ENCODE measurements at regions not wholly inside any gene's neighbourhood (a gene's known extent, or its start where the extent isn't known, plus 50 kb on each side); places are given as distances from the start of the nearest gene placed in this dataset.
A peak's percentile ranks its signal among the peaks of the same experiment; 100 is the strongest.
"Not testable (repeated sequence)": the region's sequence is repeated elsewhere in the genome, so short reads cannot be mapped to it uniquely, and the experiment has no call there.

DNA sequence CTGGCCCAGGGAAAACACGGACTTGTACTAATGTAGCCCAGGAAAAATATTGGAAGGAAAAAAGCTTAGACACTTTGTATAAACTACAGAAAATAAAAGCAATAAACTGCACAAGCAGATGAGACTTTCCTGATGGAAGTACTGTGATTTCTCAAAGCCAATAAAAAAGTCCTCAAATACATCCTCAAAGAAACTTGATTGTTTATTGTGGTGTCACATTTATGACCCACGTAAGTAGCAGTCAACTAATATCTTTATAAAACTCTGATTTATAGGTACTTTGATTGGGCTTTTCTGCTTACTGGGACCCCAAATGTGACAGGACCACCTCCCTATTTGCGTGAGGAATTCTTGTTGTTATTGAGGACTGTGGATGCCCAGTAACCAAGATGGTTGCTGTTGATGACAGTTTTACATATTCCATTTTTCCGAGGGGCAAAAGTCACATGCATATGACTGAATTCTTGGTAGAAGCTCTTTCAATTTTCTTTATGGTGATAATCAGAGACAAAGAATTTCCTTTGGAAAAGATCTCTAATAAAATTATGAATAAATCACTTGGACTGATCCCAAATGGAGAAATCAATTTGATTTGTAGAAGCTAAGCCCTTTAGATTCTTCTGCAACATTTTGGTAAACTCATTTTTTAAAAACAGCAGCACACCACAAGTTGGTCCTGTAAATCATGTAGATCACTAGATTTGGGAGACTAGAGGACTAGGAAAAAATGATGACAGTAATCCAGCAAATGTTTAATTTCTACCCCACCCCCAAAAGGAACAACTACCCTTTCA lies 159.0 kb upstream of the TSC22D2 start:
- no peak for DNase-seq (ENCODE audit: low read depth in 2 of 3, low spot score in 2 of 3)

DNA sequence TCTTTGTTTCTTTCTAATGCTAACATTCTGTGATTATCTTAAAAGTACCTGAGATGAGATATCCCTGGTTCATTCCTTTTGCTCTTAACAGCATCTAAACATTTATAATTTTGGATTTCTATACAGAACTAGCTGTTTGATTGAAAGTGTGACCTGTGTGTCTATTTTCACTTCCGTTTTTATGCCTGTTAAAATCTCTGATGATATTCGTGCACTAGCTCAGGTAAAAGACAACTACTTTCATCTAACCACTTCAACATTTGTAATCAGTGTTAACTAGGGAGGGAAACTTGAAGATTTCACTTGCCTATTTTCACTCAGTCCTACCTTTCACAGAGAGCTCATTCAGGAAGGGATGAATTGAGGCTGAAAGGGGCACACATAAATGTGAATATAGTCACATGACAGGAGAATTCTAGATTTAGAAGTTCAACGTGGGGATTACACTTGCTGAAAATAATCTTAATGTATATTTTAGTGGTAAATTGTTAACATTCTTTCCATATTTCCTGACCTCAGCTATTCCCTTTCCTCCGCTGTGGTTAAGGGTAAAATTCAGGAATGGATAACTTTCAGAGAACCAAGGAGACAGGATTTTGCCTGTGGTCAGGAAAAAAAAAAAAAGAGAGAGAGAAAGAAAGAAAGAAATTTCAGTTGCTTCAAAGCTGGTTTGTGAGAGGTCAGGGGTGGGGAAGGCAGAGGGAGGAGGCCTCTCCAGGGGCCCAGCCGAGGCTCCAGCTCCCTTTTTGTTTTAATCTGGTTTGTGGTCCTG lies 159.8 kb upstream of the TSC22D2 start:
- DNase-seq (ENCODE audit: low read depth in 2 of 3, low spot score in 2 of 3) = no peak

DNA sequence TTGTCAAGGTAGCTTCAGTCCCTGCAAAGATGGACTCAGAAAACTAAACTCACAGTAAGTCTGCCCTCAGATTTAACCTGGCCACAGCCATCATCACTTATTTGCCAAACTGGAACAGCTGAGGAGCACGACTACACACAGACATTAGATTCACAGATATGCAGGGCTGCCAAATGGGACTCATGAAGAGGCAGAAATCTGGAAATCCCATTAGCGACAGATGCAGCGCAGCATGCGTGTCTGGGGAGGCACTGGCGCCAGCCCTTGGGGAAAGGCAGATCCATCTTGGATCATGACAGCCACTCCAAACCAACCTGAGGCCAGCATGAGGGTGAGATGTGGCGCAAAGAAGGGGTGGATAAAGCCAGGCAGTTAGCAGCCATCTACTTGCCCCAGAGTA lies 160.7 kb upstream of the TSC22D2 start:
- DNase-seq (ENCODE audit: low read depth in 2 of 3, low spot score in 2 of 3) = no peak

DNA sequence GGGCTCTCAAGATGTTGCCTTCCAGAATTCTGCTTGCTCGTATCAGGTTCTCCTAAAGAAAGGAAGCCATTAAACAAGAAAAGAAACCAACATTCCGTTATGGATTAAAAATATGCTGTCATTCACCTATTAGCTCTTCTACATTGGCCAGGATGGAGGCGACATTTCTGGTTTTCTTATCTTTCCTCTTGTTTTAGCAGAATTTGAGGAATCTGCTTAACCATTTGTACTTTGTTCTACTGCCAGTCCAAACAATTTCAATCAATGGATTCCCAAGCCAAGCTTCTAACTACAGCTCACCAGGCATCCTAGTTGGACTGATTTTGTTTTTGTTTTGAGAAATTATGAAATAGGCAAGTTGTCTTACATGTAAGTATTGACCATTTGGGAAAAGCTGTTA lies 164.6 kb upstream of the TSC22D2 start:
- no peak for DNase-seq (ENCODE audit: low read depth in 2 of 3, low spot score in 2 of 3)

DNA sequence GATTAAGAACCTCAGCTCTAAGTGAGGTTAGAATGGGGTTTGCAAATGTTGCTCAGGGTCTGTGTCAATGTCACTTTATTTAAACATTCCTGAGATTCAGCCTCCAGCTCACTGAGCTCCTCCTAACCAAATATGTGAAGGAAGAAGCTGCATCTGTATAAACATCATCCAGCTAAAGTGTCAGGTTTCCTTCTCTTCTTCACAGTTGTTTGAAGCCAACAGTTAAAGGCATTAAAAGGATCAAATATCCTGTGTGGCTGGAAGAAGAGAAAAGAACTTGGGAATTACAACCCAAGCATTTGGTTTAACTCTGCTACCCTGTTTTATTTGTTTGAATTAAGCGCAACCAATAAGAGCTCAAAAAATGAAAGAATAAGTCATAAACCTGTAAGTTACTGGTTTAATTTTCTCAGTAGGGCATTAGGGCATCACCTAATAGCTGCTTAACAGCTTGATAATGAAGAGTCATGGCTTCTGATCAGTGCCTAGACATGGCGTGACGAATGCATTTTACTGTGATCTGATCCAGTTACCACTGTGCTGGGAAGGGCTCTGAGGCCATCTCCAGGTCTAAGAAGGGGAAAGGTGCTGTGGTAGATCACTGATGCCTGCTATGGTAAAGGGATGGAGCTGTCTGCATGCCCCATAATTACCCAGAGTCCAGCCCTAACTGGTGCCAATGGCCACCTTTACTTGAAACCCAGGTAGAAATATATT lies 165.7 kb upstream of the TSC22D2 start:
- DNase-seq (ENCODE audit: low read depth in 2 of 3, low spot score in 2 of 3) = no peak

DNA sequence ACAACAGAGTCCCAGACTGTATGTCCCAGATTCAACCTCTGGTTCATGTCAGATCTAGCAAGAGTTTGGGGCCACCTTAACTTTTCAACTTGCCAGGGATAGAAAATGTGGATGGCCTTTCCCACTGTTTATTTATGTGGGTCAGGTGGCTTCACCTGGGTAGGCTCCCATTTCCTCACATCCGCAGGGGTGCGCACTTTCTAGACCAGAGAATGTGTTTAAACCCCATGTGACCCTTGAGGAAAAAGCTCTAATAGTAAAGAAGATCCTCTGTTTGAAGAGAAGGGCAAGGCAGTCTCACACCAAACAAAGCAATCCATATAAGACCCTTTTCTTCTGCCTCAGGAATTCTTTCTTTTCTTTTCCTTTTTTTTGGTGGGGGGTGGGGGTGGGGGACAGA lies 167.2 kb upstream of the TSC22D2 start:
- no peak for DNase-seq (ENCODE audit: low read depth in 2 of 3, low spot score in 2 of 3)

DNA sequence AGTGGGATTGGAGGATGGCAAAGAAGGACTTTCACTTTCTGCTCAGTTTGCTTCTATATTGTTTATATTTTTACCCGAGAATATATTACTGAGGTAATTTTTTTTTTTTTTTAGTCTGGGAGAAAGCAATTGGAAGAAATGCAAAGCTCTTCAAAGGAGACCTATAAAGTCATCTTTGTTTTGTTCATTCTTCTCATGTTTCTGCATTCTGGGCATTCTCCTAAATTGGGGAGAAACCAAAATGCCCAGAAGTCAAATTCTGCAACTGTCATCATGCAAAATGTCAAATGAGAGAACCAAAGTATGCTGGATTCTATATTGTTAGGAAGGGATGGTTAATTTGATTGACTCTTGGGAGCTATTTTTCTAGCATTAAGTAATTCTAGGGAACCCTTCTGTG lies 168.3 kb upstream of the TSC22D2 start:
- DNase-seq (ENCODE audit: low read depth in 2 of 3, low spot score in 2 of 3) = no peak

DNA sequence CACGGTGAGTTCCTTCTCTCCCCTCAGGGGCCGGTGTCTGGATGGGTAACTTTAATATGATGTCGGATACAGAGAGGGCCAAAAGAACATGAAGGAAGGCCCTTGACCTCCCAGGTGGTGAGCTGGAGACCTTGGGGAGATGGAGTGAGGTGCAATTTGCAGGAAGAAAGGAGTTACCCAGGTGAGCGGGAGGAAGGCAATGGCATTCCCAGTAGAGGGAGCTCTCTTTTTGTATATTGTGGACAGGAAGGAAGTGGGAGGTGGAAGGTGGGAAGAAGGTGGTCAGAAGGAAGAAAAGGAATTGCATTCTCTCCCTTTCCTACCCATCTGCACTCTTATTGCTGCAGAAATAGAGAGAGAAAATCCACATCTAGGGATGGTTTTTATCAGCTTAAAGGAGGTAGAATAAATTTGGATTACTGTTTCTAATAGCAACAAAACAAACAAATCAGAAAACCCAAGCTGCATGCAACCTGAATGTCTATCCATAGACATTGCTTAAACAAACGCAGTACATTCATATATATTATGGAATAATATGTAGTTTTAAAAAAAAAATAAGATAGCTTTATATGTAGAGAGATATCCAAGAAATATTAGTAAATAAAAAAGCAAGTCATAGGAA lies 169.0 kb upstream of the TSC22D2 start:
- no peak for DNase-seq (ENCODE audit: low read depth in 2 of 3, low spot score in 2 of 3)

DNA sequence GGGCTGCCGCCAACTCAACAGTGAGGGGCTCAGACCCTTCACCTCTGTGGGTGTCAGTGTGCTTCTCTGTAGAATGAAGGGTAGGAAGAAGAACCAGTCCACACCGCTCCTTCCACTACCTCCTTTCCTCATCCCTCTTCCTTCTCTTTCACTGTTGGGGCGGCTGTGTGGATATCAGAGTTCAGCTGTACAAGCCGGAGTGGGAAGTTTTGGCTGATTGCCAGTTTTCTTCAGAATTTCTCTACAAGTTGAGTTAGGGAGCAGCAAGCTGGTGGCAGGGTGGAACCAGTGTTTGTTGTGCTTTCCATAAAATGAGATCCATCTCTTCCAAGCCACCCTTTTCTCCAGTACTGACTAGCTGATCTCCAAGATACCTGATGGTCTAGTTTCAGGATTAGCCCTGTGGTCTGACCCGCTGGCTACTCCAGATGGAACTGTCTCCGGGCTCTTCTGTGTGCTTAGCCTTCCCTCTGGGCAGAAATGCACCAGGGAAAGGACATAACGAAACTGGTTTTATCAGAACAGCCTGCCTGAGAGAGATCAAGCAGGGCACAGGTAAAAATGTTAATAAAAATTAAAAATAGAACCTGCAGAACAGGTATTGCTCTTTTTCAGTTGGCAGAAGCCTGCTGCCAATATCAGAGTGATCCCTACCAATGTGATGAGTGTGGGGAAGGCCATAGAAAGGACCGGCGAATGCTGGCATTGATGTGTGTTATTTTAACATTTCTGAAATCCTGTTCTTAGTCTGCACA lies 169.9 kb upstream of the TSC22D2 start:
- no peak for DNase-seq (ENCODE audit: low read depth in 2 of 3, low spot score in 2 of 3)

DNA sequence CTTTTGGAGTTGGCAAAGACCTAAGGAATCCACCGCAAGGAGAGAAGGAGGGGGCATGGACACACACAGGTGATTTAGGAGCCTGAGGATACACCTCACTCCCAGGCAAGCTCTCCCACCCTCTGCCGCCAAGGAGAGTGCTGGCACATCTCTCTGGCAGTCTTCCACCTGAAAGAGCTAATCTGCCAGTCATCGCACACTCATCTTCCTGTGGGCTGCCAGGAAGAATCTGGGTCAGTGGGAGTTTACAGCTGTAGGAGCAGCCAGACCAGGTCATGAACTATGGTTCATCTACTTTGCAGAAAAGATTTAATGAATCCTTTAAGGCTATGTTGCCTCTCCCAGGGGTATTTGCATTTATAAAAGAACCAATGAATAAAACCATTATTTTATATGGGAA lies 170.6 kb upstream of the TSC22D2 start:
- no peak for DNase-seq (ENCODE audit: low read depth in 2 of 3, low spot score in 2 of 3)

DNA sequence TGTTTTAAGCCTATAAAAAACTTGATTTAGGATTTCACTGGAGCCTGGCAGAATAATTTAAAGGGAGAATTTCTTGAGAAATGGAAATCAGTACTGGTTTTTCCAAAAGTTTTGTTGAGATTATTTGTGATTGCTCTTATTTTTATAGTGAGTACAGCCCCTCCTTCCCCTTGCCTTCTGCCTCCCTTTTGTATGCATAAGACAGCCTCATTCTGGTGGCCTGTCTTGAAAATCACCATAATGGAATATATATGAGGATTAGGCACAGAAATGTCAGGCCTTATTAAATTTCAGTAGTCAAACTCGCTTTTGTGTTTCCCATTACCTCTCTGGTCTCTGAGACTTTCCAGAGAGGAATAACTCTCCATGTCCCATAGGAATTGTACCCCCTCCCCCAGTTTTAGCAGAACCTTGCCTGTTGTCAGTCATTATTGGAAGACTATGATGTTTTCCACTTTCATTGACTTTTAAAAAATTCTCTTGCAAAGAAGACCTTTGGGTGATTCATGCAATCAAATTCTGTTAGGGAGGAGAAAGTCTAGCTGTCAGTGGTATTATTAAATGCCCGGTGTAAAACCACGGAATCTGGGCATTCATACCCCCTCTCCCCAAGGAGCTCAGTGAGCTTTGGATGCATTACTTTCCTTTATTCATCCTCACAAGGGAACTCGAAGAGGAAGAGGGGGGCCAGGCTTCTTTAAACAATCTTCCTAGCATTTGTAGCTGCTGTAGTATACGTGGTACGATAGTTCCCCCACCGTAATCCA lies 171.6 kb upstream of the TSC22D2 start:
- DNase-seq (ENCODE audit: low read depth in 2 of 3, low spot score in 2 of 3) = no peak

DNA sequence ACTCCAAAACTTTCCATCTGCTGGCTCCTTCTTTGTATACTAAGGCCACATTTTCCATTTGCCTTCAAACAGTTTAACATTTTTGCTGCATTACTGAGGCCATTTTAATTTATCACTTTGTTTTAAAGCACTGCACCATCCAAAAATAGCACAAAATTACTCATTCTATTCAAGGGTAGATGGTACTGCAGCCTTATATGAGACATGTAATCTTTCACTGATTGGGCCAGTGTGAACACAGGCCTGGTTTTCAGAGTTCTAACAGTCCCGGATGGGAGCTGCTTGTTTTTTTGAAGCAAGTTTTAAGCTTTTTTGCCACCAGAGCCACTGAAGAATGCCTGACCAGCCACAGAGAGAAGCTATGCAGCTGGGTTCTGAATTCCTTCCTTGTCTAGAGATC lies 172.3 kb upstream of the TSC22D2 start:
- no peak for DNase-seq (ENCODE audit: low read depth in 2 of 3, low spot score in 2 of 3)

DNA sequence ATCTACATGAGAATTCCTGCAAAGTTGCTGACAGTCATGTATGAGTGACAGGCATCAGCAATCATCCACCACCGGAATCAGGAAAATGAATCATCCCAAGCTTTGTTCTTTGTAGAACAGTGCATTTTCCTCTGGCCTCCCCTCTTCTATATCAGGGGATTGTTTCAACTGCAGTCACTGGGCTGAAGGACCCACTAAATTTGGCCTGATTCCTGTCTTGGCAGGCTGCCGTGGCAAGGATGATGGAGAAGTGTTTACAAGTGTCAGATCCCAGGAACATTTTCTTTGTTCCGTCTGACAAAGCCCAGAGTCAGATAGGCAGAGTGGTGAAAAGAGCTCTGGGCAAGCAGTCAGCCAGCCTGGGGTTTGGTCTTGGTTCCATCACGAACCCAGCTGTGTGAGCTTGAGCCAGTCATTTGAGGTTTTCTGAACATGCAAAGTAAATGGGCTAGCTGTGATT lies 175.1 kb upstream of the TSC22D2 start:
- DNase-seq (ENCODE audit: low read depth in 2 of 3, low spot score in 2 of 3) = no peak

DNA sequence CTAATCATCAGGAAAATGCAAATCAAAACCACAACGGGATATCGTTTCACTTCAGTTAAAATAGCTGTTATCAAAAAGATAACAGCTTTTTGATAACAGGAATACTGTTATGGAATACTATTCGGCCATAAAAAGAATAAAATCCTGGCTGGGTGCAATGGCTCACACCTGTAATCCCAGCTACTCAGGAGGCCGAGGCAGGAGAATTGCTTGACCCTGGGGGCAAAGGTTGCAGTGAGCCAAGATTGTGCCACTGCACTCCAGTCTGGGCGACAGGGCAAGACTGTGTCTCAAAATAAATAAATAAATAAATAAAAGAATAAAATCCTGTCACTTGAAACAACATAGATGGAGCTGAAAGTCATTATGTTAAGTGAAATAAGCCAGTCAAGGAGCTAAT lies 178.1 kb upstream of the TSC22D2 start:
- no peak for DNase-seq (ENCODE audit: low read depth in 2 of 3, low spot score in 2 of 3)

DNA sequence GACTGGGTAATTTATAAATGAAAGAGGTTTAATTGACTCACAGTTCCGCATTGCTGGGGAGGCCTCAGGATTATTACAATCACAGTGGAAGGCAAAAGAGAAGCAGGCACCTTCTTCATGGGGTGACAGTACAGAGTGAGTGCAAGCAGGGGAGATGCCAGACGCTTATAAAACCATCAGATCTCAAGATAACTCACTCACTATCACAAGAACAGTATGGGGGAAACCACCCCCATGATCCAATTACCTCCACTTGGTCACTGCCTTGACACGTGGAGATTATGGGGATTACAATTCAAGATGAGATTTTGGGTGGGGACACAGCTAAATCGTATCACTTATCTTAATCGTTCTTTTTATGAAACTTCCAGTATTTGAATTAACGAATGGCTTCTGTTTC lies 179.5 kb upstream of the TSC22D2 start:
- DNase-seq (ENCODE audit: low read depth in 2 of 3, low spot score in 2 of 3) = not testable (repeated sequence)

DNA sequence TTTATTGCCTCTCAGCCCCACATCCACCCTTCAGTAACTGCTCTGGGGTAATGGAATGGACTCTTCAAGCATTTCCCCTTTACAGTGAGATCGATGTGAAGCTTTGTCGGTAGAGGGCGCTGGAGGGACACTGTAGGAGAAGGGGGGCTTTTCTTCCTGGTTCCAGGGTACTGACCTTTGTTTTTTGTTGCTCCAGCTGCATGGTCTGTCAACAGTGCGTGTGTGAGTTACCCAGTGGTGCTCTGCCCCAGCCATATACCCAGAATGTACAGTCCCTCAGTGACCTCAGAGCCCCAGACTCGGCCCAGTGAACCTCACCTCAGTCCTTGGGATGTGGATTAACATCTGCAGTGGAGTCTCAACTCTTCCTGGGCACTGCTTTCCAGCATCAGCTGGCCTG lies 180.3 kb upstream of the TSC22D2 start:
- peak in 2 of 3 donors; percentile 71 to 90 for DNase-seq (ENCODE audit: low read depth in 2 of 3, low spot score in 2 of 3)

DNA sequence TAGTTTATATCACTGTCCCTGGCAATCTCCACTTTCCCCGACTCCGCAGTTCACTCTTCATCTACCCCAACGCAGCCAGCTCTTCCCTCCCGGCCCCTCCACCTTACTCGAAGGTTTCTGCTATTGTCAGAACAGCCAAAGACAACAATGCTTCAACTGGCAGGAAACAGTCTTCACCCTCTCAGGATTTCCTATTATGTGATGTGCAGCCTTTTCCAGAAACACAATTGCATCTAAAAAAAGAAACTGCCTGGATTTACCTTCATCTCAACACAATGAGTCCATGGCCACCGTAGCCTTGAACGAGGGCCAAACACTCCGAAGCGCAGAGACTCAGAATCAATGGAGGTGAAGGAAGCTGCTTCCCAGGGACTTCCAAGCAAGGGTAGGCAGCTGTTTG lies 182.1 kb upstream of the TSC22D2 start:
- no peak for DNase-seq (ENCODE audit: low read depth in 2 of 3, low spot score in 2 of 3)

DNA sequence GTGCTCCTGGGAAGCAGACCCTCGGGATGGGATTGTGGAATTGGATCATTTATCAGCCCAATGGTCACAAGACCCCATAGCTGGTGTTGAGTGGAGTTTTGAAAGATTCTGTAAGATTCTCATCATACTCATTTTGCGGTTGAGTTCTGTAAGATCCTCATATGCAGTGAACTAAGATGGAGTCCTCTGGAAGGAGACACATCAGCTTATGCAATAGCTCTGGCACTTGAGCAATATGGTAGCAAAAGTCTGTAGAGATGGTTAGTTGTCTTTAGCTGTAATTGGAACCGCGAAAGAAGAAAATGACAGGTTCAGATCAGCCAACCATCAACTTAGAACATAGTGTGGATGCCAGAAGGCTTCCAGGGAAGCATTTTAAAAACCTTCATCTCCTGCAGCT lies 184.5 kb upstream of the TSC22D2 start:
- DNase-seq (ENCODE audit: low read depth in 2 of 3, low spot score in 2 of 3) = no peak

DNA sequence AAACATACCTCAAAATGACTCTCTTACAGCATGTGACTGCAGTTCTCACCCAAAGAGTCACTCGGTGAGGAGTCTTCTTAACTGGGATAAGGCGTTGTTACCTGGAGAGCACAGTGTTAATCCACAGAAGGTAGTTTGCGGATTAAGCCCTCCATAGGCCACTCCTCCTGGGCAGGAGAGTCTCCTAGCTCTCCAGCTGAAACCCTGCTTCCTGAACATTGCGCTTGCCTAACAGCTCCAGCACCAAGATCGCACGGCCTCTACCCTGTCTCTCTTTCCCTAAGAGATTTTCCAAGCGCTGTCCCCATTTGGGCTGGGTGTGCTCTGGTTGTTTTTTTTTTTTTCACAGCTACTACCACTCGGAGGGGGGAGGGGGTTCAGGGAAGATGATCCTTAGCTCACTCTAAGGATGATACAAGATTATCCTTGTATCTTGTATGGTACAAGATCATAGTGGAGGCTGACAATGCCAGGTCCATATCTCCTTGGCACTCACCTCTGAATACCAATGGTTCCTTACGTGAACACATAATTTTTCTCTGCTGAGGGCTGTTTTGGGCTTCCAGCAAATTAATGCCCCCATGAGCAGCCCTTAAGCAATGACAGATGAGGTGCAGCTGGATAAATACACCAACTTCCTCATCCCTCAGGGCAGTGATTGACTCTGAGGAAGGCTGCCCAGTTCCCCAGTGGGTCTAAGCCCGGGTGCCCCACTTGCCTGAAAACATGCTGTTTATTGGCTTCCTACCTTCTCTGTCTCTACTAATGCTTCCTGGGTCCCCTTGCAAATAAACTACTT lies 185.2 kb upstream of the TSC22D2 start:
- DNase-seq (ENCODE audit: low read depth in 2 of 3, low spot score in 2 of 3) = peak in 1 of 3 donors; percentile 41

Data from hematopoietic multipotent progenitor cell (in vitro differentiated cells).